Vagina (tissue), 2 donors: ENCODE measurements at regions not wholly inside any gene's neighbourhood (a gene's known extent, or its start where the extent isn't known, plus 50 kb on each side); places are given as distances from the start of the nearest gene placed in this dataset.

Experiments
- DNase-seq, 2 donors: peaks; one replicate each; pipeline ENCODE4 v3.0.0-alpha.2; 2017; ENCODE audit errors: extremely low spot score in 2 of 2
- H3K27ac ChIP-seq: fragments of 200-600 bp; sonication (generic); one replicate; pipeline ENCODE4 v1.5.1; 2019
- H3K27me3 ChIP-seq: fragments of 200-600 bp; sonication (generic); one replicate; pipeline ENCODE4 v1.5.1; 2019
- H3K36me3 ChIP-seq, 2 donors: fragments of 200-600 bp; sonication (generic); one replicate each; pipeline ENCODE4 v1.5.1; 2017 to 2019
- H3K4me1 ChIP-seq: fragments of 200-600 bp; sonication (generic); one replicate; pipeline ENCODE4 v1.5.1; 2019
- H3K4me3 ChIP-seq, 2 donors: fragments of 200-600 bp; sonication (generic); 1 replicate in 1 of 2; 2 replicates in 1 of 2; pipeline ENCODE4 v1.5.1; 2016 to 2019
- H3K9me3 ChIP-seq: fragments of 200-600 bp; sonication (generic); one replicate; pipeline ENCODE4 v1.5.1; 2019
- CTCF ChIP-seq, 3 experiments: fragments of 450-650 bp in 2 of 3; fragments of 200-600 bp in 1 of 3; sonication (generic) in 1 of 3; IDR thresholded peaks; one replicate each; pipeline ENCODE4 v1.5.1; 2017 to 2019; ENCODE audit warnings: antibody characterized with exemption in 3 of 3, mild to moderate bottlenecking in 2 of 3, moderate library complexity in 2 of 3
- POLR2A ChIP-seq, 2 donors: fragments of 450-650 bp; IDR thresholded peaks; one replicate each; pipeline ENCODE4 v1.6.1; 2017; ENCODE audit warnings: antibody characterized with exemption in 2 of 2, mild to moderate bottlenecking in 2 of 2, moderate library complexity in 2 of 2
- POLR2AphosphoS5 ChIP-seq, 2 donors: sonication (generic); formaldehyde crosslinking; IDR thresholded peaks; one replicate each; pipeline ENCODE4 v1.9.0; 2017; ENCODE audit warnings: antibody characterized with exemption in 2 of 2, mild to moderate bottlenecking in 2 of 2, low read depth in 1 of 2; ENCODE audit not compliant: insufficient read depth in 1 of 2
- intact Hi-C: fragments of 100-400 bp; cut with DNase I; formaldehyde crosslinking; loops from one replicate; pipeline ENCODE4 v1.15.1; 2023

DNA sequence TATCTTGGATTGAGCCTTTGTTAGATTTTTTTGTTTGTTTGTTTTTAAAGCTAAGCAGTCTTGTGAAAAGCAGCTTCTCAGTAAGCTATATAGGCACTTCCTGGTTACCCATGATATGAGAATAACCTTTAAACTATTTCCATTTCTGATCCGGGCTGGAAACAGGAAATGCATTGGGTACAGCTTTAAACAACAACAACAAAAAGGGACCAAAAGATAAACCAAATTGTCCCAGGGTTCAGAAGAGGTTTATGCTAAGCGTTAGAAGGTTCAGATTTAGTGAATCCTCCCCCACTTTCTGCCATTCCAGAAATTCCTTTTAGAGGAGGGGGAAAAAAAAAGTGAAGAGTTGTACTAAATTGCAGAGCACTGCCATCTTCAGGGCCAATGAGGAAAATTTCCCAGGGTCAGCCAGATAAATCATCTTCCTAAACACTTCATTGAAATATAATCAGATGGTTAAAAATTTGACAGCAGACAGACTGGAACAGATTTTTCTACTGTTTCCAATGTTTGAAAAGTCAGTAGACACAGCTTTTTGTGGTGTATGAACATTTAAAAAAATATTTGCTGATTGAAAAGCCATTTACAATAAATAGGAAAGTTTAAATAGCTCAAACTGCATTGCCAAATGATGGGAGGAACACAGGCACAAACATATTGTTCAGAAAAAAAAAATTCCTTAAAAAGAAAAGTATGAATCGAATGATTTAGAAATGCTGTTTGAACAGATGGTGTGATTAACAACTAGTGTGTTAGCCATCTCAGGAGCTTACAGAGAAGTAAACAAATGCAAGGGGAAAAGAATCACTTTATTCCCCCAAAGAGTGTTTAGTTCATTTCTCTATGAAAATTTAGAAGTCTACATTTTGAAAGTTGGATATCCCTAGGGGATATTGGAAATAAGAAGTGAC is 189.9 kb upstream of the TANK start:
- Histone ChIP-seq H3K4me3 (no peak overlapping the region), H3K4me1 (no peaks in the 10 kb centered on the region), H3K36me3 (no peaks in the 10 kb centered on the region), H3K9me3 (no peaks in the 10 kb centered on the region), H3K27me3 (no peaks in the 10 kb centered on the region), H3K27ac (peak overlapping the region; percentile 62)
- intact Hi-C loops = loop anchor here (10.0 kb wide), 1 partner anchor 646 kb away; no protein-coding TSS in a partner anchor
- DNase-seq = no peak
- TF ChIP-seq POLR2A (IDR thresholded peaks at IDR 0.05) = no peak
- TF ChIP-seq CTCF (IDR thresholded peaks at IDR 0.05) = peak; percentile 11 to 74 (median 63)
- peak in 1 of 2 donors; percentile 59 for TF ChIP-seq POLR2AphosphoS5 (IDR thresholded peaks at IDR 0.05; ENCODE audit: insufficient read depth in 1 of 2, low read depth in 1 of 2)

GRCh38 chr2:160973991-160974390 is 186.2 kb upstream of the TANK start:
- H3K27ac ChIP-seq = no peak overlapping the region
- H3K4me3 ChIP-seq = no peak overlapping the region
- no peak for DNase-seq
- H3K36me3 ChIP-seq = no peaks in the 10 kb centered on the region
- H3K9me3 ChIP-seq = no peaks in the 10 kb centered on the region
- no peaks in the 10 kb centered on the region for H3K4me1 ChIP-seq
- intact Hi-C loops = loop anchor here (10.0 kb wide), 1 partner anchor 649 kb away; no protein-coding TSS in a partner anchor
- no peaks in the 10 kb centered on the region for H3K27me3 ChIP-seq
- TF ChIP-seq CTCF (IDR thresholded peaks at IDR 0.05) (no peak), POLR2AphosphoS5 (IDR thresholded peaks at IDR 0.05; ENCODE audit: insufficient read depth in 1 of 2, low read depth in 1 of 2) (no peak), POLR2A (IDR thresholded peaks at IDR 0.05) (no peak)

- TF ChIP-seq POLR2A (IDR thresholded peaks at IDR 0.05) (no peak), CTCF (IDR thresholded peaks at IDR 0.05) (no peak), POLR2AphosphoS5 (IDR thresholded peaks at IDR 0.05; ENCODE audit: insufficient read depth in 1 of 2, low read depth in 1 of 2) (no peak)
- intact Hi-C loops = loop anchor here (10.0 kb wide), 1 partner anchor 650 kb away; no protein-coding TSS in a partner anchor
- Histone ChIP-seq H3K4me1 (no peaks in the 10 kb centered on the region), H3K4me3 (no peak overlapping the region), H3K9me3 (no peaks in the 10 kb centered on the region), H3K36me3 (no peaks in the 10 kb centered on the region), H3K27ac (no peak overlapping the region), H3K27me3 (no peaks in the 10 kb centered on the region)
- no peak for DNase-seq
Observed at GRCh38 chr2:160974803-160975202, 185.4 kb upstream of the TANK start.

DNA sequence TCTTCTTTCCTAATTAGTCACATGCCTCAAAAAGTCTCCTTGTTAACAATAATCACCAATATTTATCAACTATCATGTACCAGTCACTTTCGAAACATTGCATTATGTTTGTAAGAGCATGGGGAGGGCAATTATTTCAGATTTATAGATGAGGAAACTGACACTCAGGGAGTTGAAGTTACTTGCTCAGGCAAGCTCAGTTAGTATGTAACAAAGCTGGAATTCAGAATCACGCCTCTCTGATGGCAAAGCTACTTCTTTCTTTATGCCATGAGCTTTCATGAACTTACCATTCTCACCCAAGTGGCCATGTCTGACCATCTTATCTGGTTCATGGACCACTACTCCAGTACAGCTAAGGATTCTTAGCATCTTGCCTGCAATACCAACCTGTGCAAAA is 183.4 kb upstream of the TANK start:
- intact Hi-C loops = loop anchor here (10.0 kb wide), 1 partner anchor 652 kb away; no protein-coding TSS in a partner anchor
- DNase-seq = no peak
- TF ChIP-seq POLR2AphosphoS5 (IDR thresholded peaks at IDR 0.05; ENCODE audit: insufficient read depth in 1 of 2, low read depth in 1 of 2) = no peak
- TF ChIP-seq POLR2A (IDR thresholded peaks at IDR 0.05) = no peak
- TF ChIP-seq CTCF (IDR thresholded peaks at IDR 0.05) = no peak
- H3K27me3 ChIP-seq = no peaks in the 10 kb centered on the region
- no peak overlapping the region for H3K4me3 ChIP-seq
- H3K9me3 ChIP-seq = no peaks in the 10 kb centered on the region
- H3K36me3 ChIP-seq = no peaks in the 10 kb centered on the region
- H3K27ac ChIP-seq = no peak overlapping the region
- no peaks in the 10 kb centered on the region for H3K4me1 ChIP-seq

- DNase-seq = no peak
- intact Hi-C loops = loop anchor here (10.0 kb wide), 1 partner anchor 653 kb away; no protein-coding TSS in a partner anchor
- Histone ChIP-seq H3K36me3 (no peaks in the 10 kb centered on the region), H3K4me1 (no peaks in the 10 kb centered on the region), H3K27ac (no peak overlapping the region), H3K27me3 (no peaks in the 10 kb centered on the region), H3K9me3 (no peaks in the 10 kb centered on the region), H3K4me3 (no peak overlapping the region)
- TF ChIP-seq POLR2A (IDR thresholded peaks at IDR 0.05) = no peak
- TF ChIP-seq CTCF (IDR thresholded peaks at IDR 0.05) = no peak
- no peak for TF ChIP-seq POLR2AphosphoS5 (IDR thresholded peaks at IDR 0.05; ENCODE audit: insufficient read depth in 1 of 2, low read depth in 1 of 2)
Observed at GRCh38 chr2:160977376-160977775, 182.9 kb upstream of the TANK start.
